ENCODE measurements at regions not wholly inside any gene's neighbourhood (a gene's known extent, or its start where the extent isn't known, plus 50 kb on each side); places are given as distances from the start of the nearest gene placed in this dataset.

DNA sequence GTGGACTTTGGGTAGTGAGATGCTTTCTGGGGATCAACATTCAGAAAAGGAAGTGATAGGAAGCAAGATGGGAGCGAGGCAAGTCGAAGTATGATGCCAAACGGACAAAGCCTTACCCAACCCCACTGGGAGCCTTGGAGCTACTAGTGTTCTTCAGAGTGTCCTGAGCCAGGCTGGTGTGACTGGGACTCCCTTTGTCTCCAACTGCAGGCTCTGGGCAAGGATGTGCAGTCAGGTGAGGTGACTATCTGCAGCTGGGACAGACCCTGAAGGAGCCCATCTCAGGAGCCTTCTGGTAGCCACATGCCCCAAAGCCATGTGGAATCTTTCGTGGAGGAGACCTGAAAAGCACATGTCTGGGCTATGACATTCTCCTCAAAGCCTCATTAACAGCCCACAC is 360.6 kb downstream of the MTRR start (continued):
- TF ChIP-seq FOSL2 (IDR thresholded peaks at IDR 0.05; ENCODE audit: borderline replicate concordance, low read depth), result no peak

DNA sequence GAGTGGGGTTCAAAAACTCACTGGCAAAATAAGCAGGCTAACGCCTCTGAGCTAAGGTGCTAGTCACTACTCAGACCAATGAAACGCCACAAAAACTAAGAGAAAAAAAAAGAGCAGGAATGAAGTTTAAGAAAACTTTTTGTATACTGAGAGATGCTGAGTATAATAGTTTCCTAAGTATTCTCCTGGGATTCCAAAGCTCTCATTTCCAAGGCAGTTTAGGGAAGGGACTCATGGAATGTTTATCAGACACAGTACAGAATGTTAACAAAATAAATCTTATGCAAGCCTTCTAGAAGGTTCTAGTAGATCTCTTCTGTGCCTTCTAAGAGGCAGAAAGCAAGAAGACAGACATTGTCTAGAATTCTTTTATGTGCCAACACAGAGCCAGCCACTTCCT is 361.9 kb downstream of the MTRR start:
- H3K9ac ChIP-seq, result no peak overlapping the region
- no peak overlapping the region for H3K4me3 ChIP-seq (ENCODE audit: low read depth in 2 of 2, low read length in 1 of 2)
- H3K27me3 ChIP-seq (ENCODE audit: insufficient read depth), result no peaks in the 10 kb centered on the region; the same call in 1 of the 2 replicates
- H4K20me1 ChIP-seq (ENCODE audit: insufficient read depth), result no peaks in the 10 kb centered on the region
- POLR2A ChIA-PET, result no interaction called here
- H2AFZ ChIP-seq (ENCODE audit: low read depth), result no peak overlapping the region
- no peaks in the 10 kb centered on the region for H3K9me3 ChIP-seq
- H3F3A ChIP-seq (replicated peaks; ENCODE audit: insufficient read depth), result no peaks in the 10 kb centered on the region
- no peaks in the 10 kb centered on the region for H3K36me3 ChIP-seq (replicated peaks in 1 of 2; ENCODE audit: control insufficient read depth in 1 of 2, insufficient read depth in 2 of 2, low read length in 1 of 2)
- H3K79me2 ChIP-seq (ENCODE audit: insufficient read depth), result no peaks in the 10 kb centered on the region
- no peak overlapping the region for H3K27ac ChIP-seq (ENCODE audit: low read depth in 2 of 2, low read length in 1 of 2)
- no peaks in the 10 kb centered on the region for H3K9me2 ChIP-seq
- H3K4me2 ChIP-seq, result no peak overlapping the region
- no peaks in the 10 kb centered on the region for H3K4me1 ChIP-seq (ENCODE audit: control insufficient read depth in 1 of 2, insufficient read depth in 2 of 2, low read depth in 1 of 2, low read length in 1 of 2)
- CTCF ChIA-PET, result no interaction called here
- no peak for DNase-seq
- 4% methylated on average over 2 of the region's 2 CpGs for WGBS (ENCODE audit: low lambda C conversion rate)
- TF ChIP-seq TCF12 (IDR thresholded peaks at IDR 0.05) (no peak), EZH2phosphoT487 (IDR thresholded peaks at IDR 0.05; ENCODE audit: borderline replicate concordance, low read depth) (no peak), POLR2AphosphoS5 (IDR thresholded peaks at IDR 0.05; ENCODE audit: low read depth, low read length) (no peak), TAF1 (IDR thresholded peaks at IDR 0.05; ENCODE audit: borderline replicate concordance, low read depth, low read length) (no peak), TEAD4 (IDR thresholded peaks at IDR 0.05; ENCODE audit: borderline replicate concordance, insufficient read depth) (no peak), RFX5 (IDR thresholded peaks at IDR 0.05; ENCODE audit: low read length) (no peak), NFIC (IDR thresholded peaks at IDR 0.05; ENCODE audit: borderline replicate concordance) (no peak), JUND (IDR thresholded peaks at IDR 0.05) (no peak), FOXJ3 (CRISPR knock-in tag; IDR thresholded peaks at IDR 0.05) (no peak), SMC3 (IDR thresholded peaks at IDR 0.05; ENCODE audit: low read depth, low read length) (no peak), EP300 (IDR thresholded peaks at IDR 0.05; ENCODE audit: borderline replicate concordance in 1 of 2, low read depth in 1 of 2, low read length in 1 of 2) (no peak), MXI1 (IDR thresholded peaks at IDR 0.05; ENCODE audit: low read depth, low read length) (no peak), NRF1 (IDR thresholded peaks at IDR 0.05; ENCODE audit: low read depth, low read length) (no peak), GATA2 (CRISPR knock-in tag; IDR thresholded peaks at IDR 0.05) (no peak), RAD21 (IDR thresholded peaks at IDR 0.05; ENCODE audit: low read length) (no peak)
- TF ChIP-seq, protein P1, sequence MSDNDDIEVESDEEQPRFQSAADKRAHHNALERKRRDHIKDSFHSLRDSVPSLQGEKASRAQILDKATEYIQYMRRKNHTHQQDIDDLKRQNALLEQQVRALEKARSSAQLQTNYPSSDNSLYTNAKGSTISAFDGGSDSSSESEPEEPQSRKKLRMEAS (IDR thresholded peaks at IDR 0.05; ENCODE audit: low read depth), result no peak

DNA sequence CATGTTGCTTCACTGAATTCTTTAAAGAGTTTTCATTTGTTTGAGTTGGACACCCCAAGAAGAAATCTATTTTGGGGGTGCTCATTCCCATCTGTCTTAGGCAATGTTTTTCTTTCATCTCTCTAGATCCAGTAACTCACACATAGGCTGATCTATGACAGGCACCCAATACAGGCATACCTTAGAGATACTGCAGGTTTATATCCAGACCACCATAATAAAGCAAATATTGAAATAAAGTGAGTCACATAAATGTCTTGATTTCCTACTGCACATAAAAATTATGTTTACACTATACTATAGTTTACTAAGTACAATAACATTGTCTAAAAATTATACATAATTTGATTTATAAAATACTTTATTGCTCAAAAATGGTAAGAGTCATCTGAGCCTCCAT is 364.5 kb downstream of the MTRR start:
- no peaks in the 10 kb centered on the region for H4K20me1 ChIP-seq (ENCODE audit: insufficient read depth)
- no peak overlapping the region for H3K4me3 ChIP-seq (ENCODE audit: low read depth in 2 of 2, low read length in 1 of 2)
- H3K4me1 ChIP-seq (ENCODE audit: control insufficient read depth in 1 of 2, insufficient read depth in 2 of 2, low read depth in 1 of 2, low read length in 1 of 2), result no peaks in the 10 kb centered on the region
- no peaks in the 10 kb centered on the region for H3K36me3 ChIP-seq (replicated peaks in 1 of 2; ENCODE audit: control insufficient read depth in 1 of 2, insufficient read depth in 2 of 2, low read length in 1 of 2)
- no peaks in the 10 kb centered on the region; the same call in 1 of the 2 replicates for H3K27me3 ChIP-seq (ENCODE audit: insufficient read depth)
- no peak for DNase-seq
- no peak overlapping the region for H3K27ac ChIP-seq (ENCODE audit: low read depth in 2 of 2, low read length in 1 of 2)
- H3K9me3 ChIP-seq, result no peaks in the 10 kb centered on the region
- TF ChIP-seq NFIC (IDR thresholded peaks at IDR 0.05; ENCODE audit: borderline replicate concordance), result no peak
- TF ChIP-seq, protein P2, sequence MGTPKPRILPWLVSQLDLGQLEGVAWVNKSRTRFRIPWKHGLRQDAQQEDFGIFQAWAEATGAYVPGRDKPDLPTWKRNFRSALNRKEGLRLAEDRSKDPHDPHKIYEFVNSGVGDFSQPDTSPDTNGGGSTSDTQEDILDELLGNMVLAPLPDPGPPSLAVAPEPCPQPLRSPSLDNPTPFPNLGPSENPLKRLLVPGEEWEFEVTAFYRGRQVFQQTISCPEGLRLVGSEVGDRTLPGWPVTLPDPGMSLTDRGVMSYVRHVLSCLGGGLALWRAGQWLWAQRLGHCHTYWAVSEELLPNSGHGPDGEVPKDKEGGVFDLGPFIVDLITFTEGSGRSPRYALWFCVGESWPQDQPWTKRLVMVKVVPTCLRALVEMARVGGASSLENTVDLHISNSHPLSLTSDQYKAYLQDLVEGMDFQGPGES (IDR thresholded peaks at IDR 0.05; ENCODE audit: low read depth, low read length), result no peak
- TF ChIP-seq, protein P3, sequence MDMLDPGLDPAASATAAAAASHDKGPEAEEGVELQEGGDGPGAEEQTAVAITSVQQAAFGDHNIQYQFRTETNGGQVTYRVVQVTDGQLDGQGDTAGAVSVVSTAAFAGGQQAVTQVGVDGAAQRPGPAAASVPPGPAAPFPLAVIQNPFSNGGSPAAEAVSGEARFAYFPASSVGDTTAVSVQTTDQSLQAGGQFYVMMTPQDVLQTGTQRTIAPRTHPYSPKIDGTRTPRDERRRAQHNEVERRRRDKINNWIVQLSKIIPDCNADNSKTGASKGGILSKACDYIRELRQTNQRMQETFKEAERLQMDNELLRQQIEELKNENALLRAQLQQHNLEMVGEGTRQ (IDR thresholded peaks at IDR 0.05; ENCODE audit: borderline replicate concordance, low read depth, low read length), result no peak
- POLR2A ChIA-PET, result no interaction called here
- H2AFZ ChIP-seq (ENCODE audit: low read depth), result no peak overlapping the region
- H3K79me2 ChIP-seq (ENCODE audit: insufficient read depth), result no peaks in the 10 kb centered on the region
- H3K4me2 ChIP-seq, result no peak overlapping the region
- no peaks in the 10 kb centered on the region for H3F3A ChIP-seq (replicated peaks; ENCODE audit: insufficient read depth)
- H3K9me2 ChIP-seq, result no peaks in the 10 kb centered on the region
- H3K9ac ChIP-seq, result no peak overlapping the region
- CTCF ChIA-PET, result no interaction called here

All from SK-N-SH (cell line).